ENCODE measurements at regions not wholly inside any gene's neighbourhood (a gene's known extent, or its start where the extent isn't known, plus 50 kb on each side); places are given as distances from the start of the nearest gene placed in this dataset.

DNA sequence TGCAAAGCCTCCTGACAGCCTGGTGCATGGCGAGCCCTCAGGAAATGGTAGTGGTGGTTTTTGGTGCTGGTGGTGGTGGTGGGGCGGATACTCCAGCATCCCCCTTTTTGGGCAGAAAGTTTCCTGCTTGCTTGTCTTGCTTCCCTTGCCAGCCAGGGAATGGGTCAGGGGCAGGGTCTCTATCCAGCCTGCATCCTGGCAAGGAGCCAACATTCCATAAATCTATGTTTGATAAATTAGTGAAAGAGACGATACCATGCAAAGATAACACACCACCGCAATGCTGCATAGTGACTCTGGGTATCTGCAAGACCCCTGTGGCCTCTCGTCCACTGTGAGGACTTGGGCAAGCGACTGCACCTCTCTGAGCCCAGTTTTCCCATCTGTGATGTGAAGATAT lies 246.2 kb downstream of the LRFN2 start:
- no peak for DNase-seq (ENCODE audit: low read depth in 1 of 2, low spot score in 1 of 2)

- no peak for DNase-seq (ENCODE audit: low read depth in 1 of 2, low spot score in 1 of 2)
Observed at GRCh38 chr6:40340196-40340595, 247.0 kb downstream of the LRFN2 start.

DNA sequence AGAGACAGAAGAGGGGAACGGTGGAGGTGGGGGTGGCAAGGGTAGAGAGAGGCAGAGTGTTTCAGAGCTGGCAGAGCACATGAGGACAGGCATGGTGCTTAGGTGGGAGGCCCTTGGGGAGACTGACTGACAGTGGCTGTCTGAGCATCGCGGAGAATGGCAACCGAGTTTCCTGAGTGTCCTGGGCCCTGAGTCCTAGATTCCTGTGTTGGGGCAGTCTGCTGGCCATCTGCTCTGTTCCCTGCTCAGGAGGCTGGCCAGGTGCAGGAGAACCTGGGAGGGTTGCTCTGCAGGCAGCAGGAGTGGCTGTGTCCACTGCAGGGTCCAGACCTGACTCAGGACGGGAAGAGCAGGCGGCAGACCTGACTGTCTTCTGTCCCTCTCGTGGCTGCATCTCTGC lies 248.9 kb downstream of the LRFN2 start:
- DNase-seq (ENCODE audit: low read depth in 1 of 2, low spot score in 1 of 2) = no peak

GRCh38 chr6:40336940-40337760 lies 250.0 kb downstream of the LRFN2 start:
- DNase-seq (ENCODE audit: low read depth in 1 of 2, low spot score in 1 of 2) = no peak

DNA sequence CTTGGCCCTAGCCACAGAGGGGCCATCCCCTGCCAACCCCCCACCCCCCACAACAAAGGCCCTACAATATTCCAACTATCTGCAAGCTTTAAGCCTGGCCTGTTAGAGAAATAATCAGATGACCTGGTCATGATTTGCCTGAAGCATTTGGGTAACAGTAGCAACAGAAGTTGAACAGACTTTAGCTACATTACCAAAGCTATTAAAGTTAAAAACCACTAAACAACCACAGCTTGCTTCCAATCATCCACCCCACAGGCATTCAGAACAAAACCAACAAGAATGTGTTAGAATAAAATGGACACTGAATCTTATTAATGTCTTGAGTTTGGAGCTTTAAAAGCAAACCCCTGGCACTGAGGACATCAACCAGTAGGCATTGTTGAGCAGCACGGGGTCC lies 250.9 kb downstream of the LRFN2 start:
- DNase-seq (ENCODE audit: low read depth in 1 of 2, low spot score in 1 of 2) = no peak

DNA sequence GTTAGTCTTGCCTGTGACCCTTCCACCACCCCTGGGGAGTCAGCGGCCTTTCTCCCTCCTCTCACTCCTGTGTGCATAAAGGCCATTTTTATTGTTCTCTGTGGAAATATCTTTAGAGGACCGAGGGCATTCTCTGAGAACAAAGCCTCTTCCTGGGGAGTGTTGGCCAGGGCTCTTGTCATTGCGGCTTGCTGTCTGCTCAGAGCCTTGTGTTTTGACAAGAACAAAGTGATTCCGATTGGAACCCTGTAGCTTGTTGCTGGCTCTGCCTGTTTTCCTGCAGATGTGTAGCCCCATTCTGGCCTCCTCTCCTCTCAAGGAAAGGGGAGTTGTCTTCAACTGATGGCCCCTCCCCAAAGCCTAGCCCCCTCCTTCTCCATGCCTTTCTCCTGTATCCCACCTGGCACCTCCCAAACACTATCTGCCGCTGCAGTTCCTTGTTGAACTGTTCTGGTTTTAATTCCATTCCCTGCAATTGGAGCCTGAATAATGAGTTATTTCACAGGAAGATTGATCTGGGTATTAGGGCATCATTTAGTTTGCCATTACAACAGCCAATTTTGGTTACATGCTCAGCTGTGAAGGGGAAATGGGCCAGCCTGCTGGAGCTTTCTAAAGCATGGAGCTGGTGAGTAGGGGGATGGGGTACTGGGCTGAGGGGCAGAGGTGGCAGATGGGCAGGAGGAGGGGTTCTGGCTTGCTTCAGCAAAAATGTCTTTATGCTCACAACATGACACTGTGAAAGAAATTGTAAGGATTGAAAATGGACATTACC lies 252.5 kb downstream of the LRFN2 start:
- no peak for DNase-seq (ENCODE audit: low read depth in 1 of 2, low spot score in 1 of 2)

GRCh38 chr6:40331545-40331944 lies 255.6 kb downstream of the LRFN2 start:
- no peak for DNase-seq (ENCODE audit: low read depth in 1 of 2, low spot score in 1 of 2)

GRCh38 chr6:40330301-40330721 lies 256.9 kb downstream of the LRFN2 start:
- DNase-seq (ENCODE audit: low read depth in 1 of 2, low spot score in 1 of 2) = no peak

DNA sequence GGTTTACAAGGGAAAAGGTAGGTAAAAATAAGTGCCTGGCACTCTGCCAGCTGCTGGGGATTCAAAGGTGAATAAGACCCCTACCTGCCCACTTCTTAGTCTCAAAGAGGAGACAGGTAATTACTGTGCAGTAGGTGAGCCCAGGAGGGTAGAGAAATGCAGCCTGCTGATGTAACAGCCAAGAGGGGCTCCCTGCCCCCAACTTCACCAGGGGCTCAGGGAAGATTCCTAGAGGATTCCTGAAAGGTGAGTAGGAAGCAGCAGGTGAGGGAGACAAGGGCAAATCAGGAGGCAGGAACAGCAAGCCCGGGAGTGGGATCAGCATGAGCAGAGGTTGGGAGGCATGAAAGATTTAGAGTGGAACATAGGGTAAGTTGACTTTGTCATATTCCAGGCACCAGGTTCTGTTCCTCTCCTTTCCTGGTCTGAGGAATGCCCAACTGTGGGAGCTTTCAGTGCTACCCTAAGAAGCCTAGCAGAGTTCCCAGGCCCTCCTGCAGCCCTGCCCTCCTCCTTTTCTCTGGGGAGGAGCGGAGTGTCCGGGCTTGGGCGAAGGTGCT lies 258.1 kb downstream of the LRFN2 start:
- DNase-seq (ENCODE audit: low read depth in 1 of 2, low spot score in 1 of 2) = no peak

GRCh38 chr6:40328386-40328985 lies 258.7 kb downstream of the LRFN2 start:
- DNase-seq (ENCODE audit: low read depth in 1 of 2, low spot score in 1 of 2) = no peak

- DNase-seq (ENCODE audit: low read depth in 1 of 2, low spot score in 1 of 2) = no peak
Observed at GRCh38 chr6:40326714-40327421, 260.3 kb downstream of the LRFN2 start.

DNA sequence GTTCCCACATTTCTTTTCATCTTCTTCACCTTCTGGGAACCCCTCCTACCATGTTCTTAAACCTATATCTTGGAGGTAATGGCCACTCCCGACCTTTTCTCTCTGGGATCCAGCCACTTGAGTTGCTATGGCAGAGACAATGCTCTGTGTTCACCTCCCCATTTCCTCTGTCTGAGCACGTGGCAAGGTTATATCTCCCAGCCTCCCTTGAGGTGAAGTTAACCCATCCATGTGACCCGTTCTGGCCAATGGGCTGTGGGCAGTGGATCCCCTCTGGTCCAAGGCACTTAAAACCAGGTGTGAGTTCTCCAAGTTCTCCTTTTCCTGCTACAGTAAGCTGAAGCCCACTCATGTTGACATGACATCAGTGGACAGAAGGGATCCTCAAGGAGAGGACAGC lies 261.4 kb downstream of the LRFN2 start:
- no peak for DNase-seq (ENCODE audit: low read depth in 1 of 2, low spot score in 1 of 2)

DNA sequence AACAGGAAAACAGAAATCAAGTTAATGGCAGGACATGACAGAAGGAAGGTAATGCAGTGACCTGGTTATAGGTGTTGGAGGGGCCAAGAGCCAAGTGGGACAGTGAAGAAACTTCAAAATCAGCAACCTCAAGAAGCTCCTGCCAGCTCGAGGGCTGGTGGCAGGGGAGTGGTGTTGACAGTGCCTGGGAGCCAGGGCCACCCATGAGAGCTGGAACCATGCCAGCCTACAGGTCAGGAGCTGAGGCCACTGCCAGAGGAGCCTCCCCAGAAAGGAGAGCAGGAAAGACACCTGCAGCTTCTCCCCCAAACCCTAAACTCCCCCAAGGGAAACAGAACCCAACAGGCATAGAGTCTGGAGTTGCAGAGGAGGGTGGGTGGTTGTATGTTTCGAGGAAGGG lies 262.1 kb downstream of the LRFN2 start:
- DNase-seq (ENCODE audit: low read depth in 1 of 2, low spot score in 1 of 2) = no peak

GRCh38 chr6:40323881-40324634 lies 263.1 kb downstream of the LRFN2 start:
- DNase-seq (ENCODE audit: low read depth in 1 of 2, low spot score in 1 of 2) = no peak

DNA sequence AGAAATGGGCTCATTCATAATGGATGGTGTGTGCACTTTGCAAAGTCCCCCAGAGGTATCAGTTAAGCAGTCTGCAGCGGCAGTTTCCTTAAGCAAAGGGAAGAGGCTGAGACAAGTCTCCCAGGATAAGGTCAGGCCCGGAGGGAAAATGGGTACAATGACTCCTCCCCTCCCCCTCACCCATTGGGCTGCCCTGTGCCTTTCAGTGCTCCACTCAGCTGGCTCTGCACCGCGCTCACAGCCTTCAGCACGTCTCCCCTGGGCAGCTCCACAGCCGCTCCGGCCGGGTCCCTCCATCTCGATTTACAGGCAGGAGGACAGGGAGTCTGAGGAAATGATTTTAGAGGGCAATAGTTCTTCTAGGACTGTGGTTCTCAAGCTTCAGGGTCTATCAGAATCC lies 264.8 kb downstream of the LRFN2 start:
- no peak for DNase-seq (ENCODE audit: low read depth in 1 of 2, low spot score in 1 of 2)

DNA sequence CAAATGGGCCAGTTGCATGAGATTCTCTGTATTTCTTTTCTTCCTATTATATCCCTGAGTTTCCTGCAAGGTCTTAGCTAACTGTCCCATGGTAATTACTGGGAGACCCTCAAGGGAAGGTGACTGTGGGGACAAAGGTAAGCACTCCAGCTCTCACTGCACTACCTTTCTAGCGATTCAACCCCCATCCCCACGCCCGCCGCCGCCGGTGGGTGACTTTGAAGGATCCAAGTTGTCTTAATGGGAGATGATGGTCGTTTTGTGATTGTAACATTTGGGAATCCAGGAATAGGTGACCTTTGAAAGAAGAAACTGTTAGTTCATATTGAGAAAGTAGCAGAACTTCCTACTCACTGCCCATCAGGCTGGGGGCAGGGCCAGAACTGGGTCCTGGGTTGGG lies 265.5 kb downstream of the LRFN2 start:
- DNase-seq (ENCODE audit: low read depth in 1 of 2, low spot score in 1 of 2) = no peak

DNA sequence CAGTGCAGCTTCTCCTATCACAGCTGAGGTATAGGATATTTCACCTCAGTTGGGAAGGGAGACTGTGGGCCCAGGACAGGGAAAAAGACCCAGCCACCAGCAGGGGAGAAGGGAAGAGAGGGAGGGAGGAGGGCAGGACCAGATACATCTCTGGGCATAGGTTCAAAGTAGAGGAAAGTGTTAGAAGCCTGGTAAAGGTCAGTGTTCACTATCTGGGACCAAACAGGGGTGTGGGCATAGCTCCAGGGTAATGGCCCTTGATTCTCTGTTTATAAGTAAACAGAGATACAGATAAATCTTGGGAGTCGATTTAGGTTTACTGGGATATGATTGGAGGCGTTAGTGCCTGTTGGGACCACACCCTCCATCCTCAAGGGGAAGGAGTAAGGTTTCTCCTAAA lies 266.2 kb downstream of the LRFN2 start:
- no peak for DNase-seq (ENCODE audit: low read depth in 1 of 2, low spot score in 1 of 2)

GRCh38 chr6:40320441-40320840 lies 266.7 kb downstream of the LRFN2 start:
- no peak for DNase-seq (ENCODE audit: low read depth in 1 of 2, low spot score in 1 of 2)

GRCh38 chr6:40319124-40319523 lies 268.0 kb downstream of the LRFN2 start:
- DNase-seq (ENCODE audit: low read depth in 1 of 2, low spot score in 1 of 2) = no peak

- DNase-seq (ENCODE audit: low read depth in 1 of 2, low spot score in 1 of 2) = no peak
Observed at GRCh38 chr6:40315060-40315459, 272.1 kb downstream of the LRFN2 start.

All from activated CD4-positive, alpha-beta T cell treated with anti-CD3 and anti-CD28 coated beads, Interleukin-2, amount 50 U/mL, for 24 hours (primary cell).